Dermis blood vessel endothelial cell (primary cell): ENCODE measurements at regions not wholly inside any gene's neighbourhood (a gene's known extent, or its start where the extent isn't known, plus 50 kb on each side); places are given as distances from the start of the nearest gene placed in this dataset.

ENCODE experiments used
- DNase-seq: peaks from one replicate; pipeline ENCODE4 v3.0.0; 2010

DNA sequence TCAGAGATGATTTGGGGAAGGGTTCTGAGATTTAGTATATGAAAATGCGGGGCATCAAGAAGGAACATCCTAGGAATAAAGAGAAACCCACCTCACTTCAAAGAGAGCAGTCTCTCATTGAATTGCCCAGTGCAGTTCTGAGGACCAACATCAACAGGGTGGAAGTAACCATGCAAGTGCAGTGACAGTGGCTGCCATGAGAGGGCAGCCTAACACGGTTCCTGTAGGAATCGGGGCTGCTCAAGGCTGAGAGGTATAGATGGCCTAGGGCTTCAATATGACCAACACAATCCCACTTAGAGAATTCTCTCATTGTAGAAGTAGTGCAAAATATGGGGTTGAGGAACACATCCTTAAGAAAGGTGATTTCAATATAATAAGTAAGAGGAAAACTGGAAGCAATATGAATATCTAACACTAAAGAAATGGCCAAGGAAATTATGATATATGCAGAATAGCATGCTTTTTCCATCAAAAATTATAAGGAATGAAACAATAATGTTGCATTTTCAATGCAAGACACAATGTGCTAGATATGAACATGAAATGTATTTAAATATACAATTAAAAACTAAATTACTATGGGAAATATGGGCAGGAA is 51.1 kb upstream of the ARRDC4 start:
- DNase-seq = peak; percentile 51
